Caco-2 (cell line): ENCODE measurements at regions not wholly inside any gene's neighbourhood (a gene's known extent, or its start where the extent isn't known, plus 50 kb on each side); places are given as distances from the start of the nearest gene placed in this dataset.
"Not testable (repeated sequence)": the region's sequence is repeated elsewhere in the genome, so short reads cannot be mapped to it uniquely, and the experiment has no call there.

Experiments
- BruUV-seq: library from RNA; stranded (reverse); fragments of 400-500 nt; replicated peaks from 2 replicates; lab custom pipeline; 2021; lab: Mats Ljungman, UMichigan
- CTCF ChIA-PET: fragments of 300-600 bp; sonication (Branson Sonifier 250); formaldehyde crosslinking; loops from one replicate; lab custom pipeline; 2022; ENCODE audit warnings: antibody characterized with exemption; lab: Charles Lee
- POLR2A ChIA-PET: fragments of 300-600 bp; sonication (Branson Sonifier 250); formaldehyde crosslinking; loops from one replicate; lab custom pipeline; 2022; ENCODE audit warnings: antibody characterized with exemption; lab: Charles Lee
- DNase-seq, 2 experiments: peaks; one replicate each; pipeline versions ENCODE4 v3.0.0 to v3.0.0-alpha.2; 2020 to 2022
- H3K27me3 ChIP-seq: replicated peaks from 2 replicates; pipeline ENCODE4 v1.6.0; 2011; ENCODE audit warnings: low read length; ENCODE audit not compliant: control insufficient read depth, insufficient read depth
- H3K36me3 ChIP-seq: 2 replicates; pipeline ENCODE4 v1.5.1; 2011; ENCODE audit warnings: low read length; ENCODE audit not compliant: control insufficient read depth, insufficient read depth
- H3K4me1 ChIP-seq: fragments of 250-450 bp; sonication (Bioruptor Pico); 2 replicates; pipeline ENCODE4 v1.5.1; 2020; ENCODE audit warnings: mild to moderate bottlenecking
- H3K4me3 ChIP-seq: 2 replicates; pipeline ENCODE4 v1.5.1; 2011; ENCODE audit warnings: low read depth, mild to moderate bottlenecking, control low read depth, low read length
- H3K9me3 ChIP-seq: fragments of 250-450 bp; sonication (Bioruptor Pico); 2 replicates; pipeline ENCODE4 v1.5.1; 2020; ENCODE audit warnings: mild to moderate bottlenecking, moderate library complexity
- H3K27ac Mint-ChIP-seq: one replicate; pipeline ENCODE4 v1.8.0; 2022; ENCODE audit warnings: mixed read lengths; ENCODE audit not compliant: unreplicated experiment
- H3K27me3 Mint-ChIP-seq: one replicate; pipeline ENCODE4 v1.8.0; 2022; ENCODE audit warnings: mixed read lengths; ENCODE audit not compliant: insufficient read depth, unreplicated experiment
- H3K36me3 Mint-ChIP-seq: one replicate; pipeline ENCODE4 v1.8.0; 2022; ENCODE audit warnings: mild to moderate bottlenecking, mixed read lengths; ENCODE audit not compliant: insufficient read depth, unreplicated experiment
- H3K4me1 Mint-ChIP-seq: one replicate; pipeline ENCODE4 v1.8.0; 2022; ENCODE audit warnings: low read depth, mixed read lengths; ENCODE audit not compliant: unreplicated experiment
- H3K4me3 Mint-ChIP-seq: one replicate; pipeline ENCODE4 v1.8.0; 2022; ENCODE audit warnings: mild to moderate bottlenecking, moderate library complexity, mixed read lengths; ENCODE audit not compliant: unreplicated experiment
- H3K9me3 Mint-ChIP-seq: one replicate; pipeline ENCODE4 v1.8.0; 2022; ENCODE audit warnings: mixed read lengths; ENCODE audit not compliant: unreplicated experiment
- CTCF ChIP-seq, 2 experiments: fragments of 200-600 bp in 1 of 2; IDR thresholded peaks; 1 replicate in 1 of 2; 2 replicates in 1 of 2; pipeline versions ENCODE4 v1.5.1 to v1.8.0; 2011 to 2022; ENCODE audit warnings: antibody characterized with exemption in 1 of 2, control low read depth in 1 of 2, inconsistent platforms in 1 of 2, low read depth in 1 of 2, low read length in 1 of 2, mild to moderate bottlenecking in 1 of 2, moderate library complexity in 1 of 2; ENCODE audit not compliant: insufficient read depth in 1 of 2, severe bottlenecking in 1 of 2, unreplicated experiment in 1 of 2
- intact Hi-C: fragments of 100-400 bp; cut with micrococcal nuclease; formaldehyde crosslinking; loops from one replicate; pipeline ENCODE4 v1.10.0; 2022; ENCODE audit not compliant: unreplicated experiment

GRCh38 chr1:70828177-70828576 is 219.4 kb downstream of the PTGER3 start:
- no peak for TF ChIP-seq CTCF (IDR thresholded peaks at IDR 0.05; ENCODE audit: insufficient read depth in 1 of 2, low read depth in 1 of 2, low read length in 1 of 2, severe bottlenecking in 1 of 2, unreplicated experiment in 1 of 2)
- H3K36me3 Mint-ChIP-seq = no peaks in the 10 kb centered on the region
- H3K4me1 Mint-ChIP-seq = no peaks in the 10 kb centered on the region
- no peak overlapping the region for H3K27ac Mint-ChIP-seq
- Histone ChIP-seq H3K27me3 (no peaks in the 10 kb centered on the region), H3K4me3 (no peak overlapping the region), H3K9me3 (no peaks in the 10 kb centered on the region), H3K4me1 (no peaks in the 10 kb centered on the region), H3K36me3 (no peaks in the 10 kb centered on the region)
- no TSS peak for BruUV-seq
- intact Hi-C loops = no loop called here
- ChIA-PET POLR2A (no interaction called here), CTCF (no interaction called here)
- H3K4me3 Mint-ChIP-seq = no peak overlapping the region
- no peaks in the 10 kb centered on the region for H3K27me3 Mint-ChIP-seq
- no peak for DNase-seq
- H3K9me3 Mint-ChIP-seq = no peaks in the 10 kb centered on the region

- H3K9me3 ChIP-seq, H3K27ac Mint-ChIP-seq, POLR2A ChIA-PET, intact Hi-C loops, H3K27me3 ChIP-seq, H3K27me3 Mint-ChIP-seq, DNase-seq, H3K4me1 Mint-ChIP-seq, H3K4me1 ChIP-seq, H3K9me3 Mint-ChIP-seq, H3K4me3 Mint-ChIP-seq, H3K36me3 Mint-ChIP-seq, BruUV-seq, H3K4me3 ChIP-seq, H3K36me3 ChIP-seq, CTCF ChIA-PET: not testable (repeated sequence)
These were observed 213.3 kb downstream of the PTGER3 start for GRCh38 chr1:70834365-70834764.

- BruUV-seq = no TSS peak
- H3K4me3 ChIP-seq = no peak overlapping the region
- Mint-ChIP-seq H3K27ac (no peak overlapping the region), H3K4me1 (no peaks in the 10 kb centered on the region), H3K27me3 (no peaks in the 10 kb centered on the region), H3K9me3 (no peaks in the 10 kb centered on the region), H3K36me3 (no peaks in the 10 kb centered on the region), H3K4me3 (no peak overlapping the region)
- CTCF ChIA-PET = no interaction called here
- TF ChIP-seq CTCF (IDR thresholded peaks at IDR 0.05; ENCODE audit: insufficient read depth in 1 of 2, low read depth in 1 of 2, low read length in 1 of 2, severe bottlenecking in 1 of 2, unreplicated experiment in 1 of 2) = no peak
- intact Hi-C loops = no loop called here
- no peaks in the 10 kb centered on the region for H3K9me3 ChIP-seq
- POLR2A ChIA-PET = no interaction called here
- no peaks in the 10 kb centered on the region for H3K4me1 ChIP-seq
- H3K36me3 ChIP-seq = no peaks in the 10 kb centered on the region
- no peak for DNase-seq
- H3K27me3 ChIP-seq = no peaks in the 10 kb centered on the region
These were observed 211.2 kb downstream of the PTGER3 start for GRCh38 chr1:70836456-70836855.
